ENCODE measurements at regions not wholly inside any gene's neighbourhood (a gene's known extent, or its start where the extent isn't known, plus 50 kb on each side); places are given as distances from the start of the nearest gene placed in this dataset.

DNA sequence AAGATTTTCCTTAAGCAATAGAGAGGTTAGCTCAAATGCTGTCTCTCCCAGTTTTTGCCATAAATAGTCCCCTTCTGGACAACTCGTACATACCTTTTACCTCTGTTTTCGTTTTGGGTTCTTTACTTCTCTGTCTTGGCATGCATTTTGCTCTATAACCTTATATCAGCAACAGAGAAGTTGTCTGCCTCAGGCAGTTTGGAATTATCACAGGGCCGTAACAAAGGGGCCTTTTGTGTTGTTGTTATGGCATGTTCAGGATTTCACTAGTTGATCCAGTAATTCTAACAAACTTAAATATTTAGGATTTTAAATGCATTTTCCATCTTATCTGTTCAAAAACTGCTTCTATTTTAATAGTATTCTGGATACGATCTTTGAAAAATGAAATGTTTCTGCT, 259.8 kb downstream of the CD109 start:
- Mint-ChIP-seq H3K4me3 (no peak overlapping the region), H3K36me3 (no peaks in the 10 kb centered on the region), H3K27ac (no peak overlapping the region), H3K9me3 (no peaks in the 10 kb centered on the region), H3K4me1 (no peaks in the 10 kb centered on the region), H3K27me3 (ENCODE audit: insufficient read depth, low read depth) (no peaks in the 10 kb centered on the region)
- H2AFZ ChIP-seq (replicated peaks), result no peak overlapping the region
- no peak for DNase-seq (ENCODE audit: low spot score)
- H3K4me2 ChIP-seq, result no peak overlapping the region
- H3K4me3 ChIP-seq, result no peak overlapping the region
- H3K9me3 ChIP-seq (ENCODE audit: low read depth), result no peaks in the 10 kb centered on the region
- H3K9ac ChIP-seq, result no peak overlapping the region
- H3K27me3 ChIP-seq, result no peaks in the 10 kb centered on the region
- TF ChIP-seq CTCF (IDR thresholded peaks at IDR 0.05) (no peak), EZH2 (IDR thresholded peaks at IDR 0.05) (no peak), EZH2phosphoT487 (IDR thresholded peaks at IDR 0.05) (no peak)
- no peaks in the 10 kb centered on the region for H3K4me1 ChIP-seq
- H3K79me2 ChIP-seq (ENCODE audit: low read depth), result no peaks in the 10 kb centered on the region
- no peaks in the 10 kb centered on the region for H4K20me1 ChIP-seq (ENCODE audit: low read depth)
- H3F3A ChIP-seq (ENCODE audit: low read depth), result no peaks in the 10 kb centered on the region
- no peaks in the 10 kb centered on the region for H3K36me3 ChIP-seq
- H3K27ac ChIP-seq, result no peak overlapping the region

GRCh38 chr6:73954881-73955280, 258.9 kb downstream of the CD109 start:
- no peak overlapping the region for H3K4me3 Mint-ChIP-seq
- Histone ChIP-seq H3K9ac (no peak overlapping the region), H2AFZ (replicated peaks) (no peak overlapping the region), H3K9me3 (ENCODE audit: low read depth) (no peaks in the 10 kb centered on the region), H3K4me1 (no peaks in the 10 kb centered on the region), H3K79me2 (ENCODE audit: low read depth) (no peaks in the 10 kb centered on the region), H3K4me3 (no peak overlapping the region), H3K27me3 (no peaks in the 10 kb centered on the region), H3F3A (ENCODE audit: low read depth) (no peaks in the 10 kb centered on the region), H3K4me2 (no peak overlapping the region), H3K36me3 (no peaks in the 10 kb centered on the region), H4K20me1 (ENCODE audit: low read depth) (no peaks in the 10 kb centered on the region), H3K27ac (no peak overlapping the region)
- H3K4me1 Mint-ChIP-seq, result no peaks in the 10 kb centered on the region
- H3K9me3 Mint-ChIP-seq, result no peaks in the 10 kb centered on the region
- H3K36me3 Mint-ChIP-seq, result no peaks in the 10 kb centered on the region
- no peak overlapping the region for H3K27ac Mint-ChIP-seq
- TF ChIP-seq EZH2phosphoT487 (IDR thresholded peaks at IDR 0.05) (no peak), CTCF (IDR thresholded peaks at IDR 0.05) (no peak), EZH2 (IDR thresholded peaks at IDR 0.05) (no peak)
- no peaks in the 10 kb centered on the region for H3K27me3 Mint-ChIP-seq (ENCODE audit: insufficient read depth, low read depth)
- no peak for DNase-seq (ENCODE audit: low spot score)

DNA sequence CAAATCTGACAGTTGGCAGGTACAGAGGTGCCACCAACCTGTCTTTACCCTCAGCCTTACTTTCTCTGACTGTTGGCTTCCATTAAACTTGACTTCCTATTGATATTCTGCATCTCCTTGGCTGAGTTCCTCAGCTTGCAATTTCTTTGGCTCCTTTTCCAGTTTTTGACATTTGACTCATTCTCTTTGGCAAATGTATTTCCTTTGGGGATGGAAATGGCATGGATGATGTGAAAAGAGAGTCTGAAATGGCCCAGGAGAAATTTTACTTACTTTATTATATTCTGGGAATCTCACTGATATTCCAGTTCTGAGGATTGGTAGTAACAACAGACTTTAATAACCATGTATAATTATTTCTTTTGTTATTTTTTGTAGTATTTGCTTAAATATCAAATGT, 255.2 kb downstream of the CD109 start:
- H3K36me3 Mint-ChIP-seq, result no peaks in the 10 kb centered on the region
- no peaks in the 10 kb centered on the region for H3K9me3 ChIP-seq (ENCODE audit: low read depth)
- no peak for DNase-seq (ENCODE audit: low spot score)
- H3K27me3 Mint-ChIP-seq (ENCODE audit: insufficient read depth, low read depth), result no peaks in the 10 kb centered on the region
- no peak overlapping the region for H3K27ac ChIP-seq
- TF ChIP-seq EZH2phosphoT487 (IDR thresholded peaks at IDR 0.05) (no peak), EZH2 (IDR thresholded peaks at IDR 0.05) (no peak), CTCF (IDR thresholded peaks at IDR 0.05) (no peak)
- H3K79me2 ChIP-seq (ENCODE audit: low read depth), result no peaks in the 10 kb centered on the region
- H3K27ac Mint-ChIP-seq, result no peak overlapping the region
- no peaks in the 10 kb centered on the region for H3K4me1 ChIP-seq
- no peaks in the 10 kb centered on the region for H4K20me1 ChIP-seq (ENCODE audit: low read depth)
- no peaks in the 10 kb centered on the region for H3K36me3 ChIP-seq
- H3K4me3 ChIP-seq, result no peak overlapping the region
- no peak overlapping the region for H3K9ac ChIP-seq
- no peak overlapping the region for H2AFZ ChIP-seq (replicated peaks)
- H3K27me3 ChIP-seq, result no peaks in the 10 kb centered on the region
- H3K9me3 Mint-ChIP-seq, result peaks cover 4% of the 10 kb centered on the region
- H3K4me3 Mint-ChIP-seq, result no peak overlapping the region
- H3F3A ChIP-seq (ENCODE audit: low read depth), result no peaks in the 10 kb centered on the region
- no peaks in the 10 kb centered on the region for H3K4me1 Mint-ChIP-seq
- no peak overlapping the region for H3K4me2 ChIP-seq
